A673 (cell line): ENCODE measurements at regions not wholly inside any gene's neighbourhood (a gene's known extent, or its start where the extent isn't known, plus 50 kb on each side); places are given as distances from the start of the nearest gene placed in this dataset.

ENCODE experiments used
- BruUV-seq: library from RNA; stranded (reverse); fragments of 400-500 nt; replicated peaks from 2 replicates; lab custom pipeline; 2021; lab: Mats Ljungman, UMichigan
- CTCF ChIA-PET: fragments of 300-600 bp; sonication (Branson Sonifier 250); formaldehyde crosslinking; loops from one replicate; lab custom pipeline; 2022; ENCODE audit warnings: antibody characterized with exemption; lab: Charles Lee
- POLR2A ChIA-PET: fragments of 300-600 bp; sonication (Branson Sonifier 250); formaldehyde crosslinking; loops from one replicate; lab custom pipeline; 2022; ENCODE audit warnings: antibody characterized with exemption; ENCODE audit not compliant: low non-redundant PET; lab: Charles Lee
- DNase-seq: peaks from one replicate; pipeline ENCODE4 v3.0.0-alpha.2; 2015; ENCODE audit warnings: low spot score
- H3K27ac ChIP-seq: fragments of 200-600 bp; sonication (generic); 2 replicates; pipeline ENCODE4 v1.5.1; 2016; ENCODE audit warnings: mixed run types, low read depth, mild to moderate bottlenecking, mixed read lengths, antibody characterized with exemption, low read length; ENCODE audit not compliant: poor library complexity, severe bottlenecking
- H3K27me3 ChIP-seq: fragments of 200-600 bp; sonication (generic); replicated peaks from 2 replicates; pipeline ENCODE4 v1.6.1; 2017; ENCODE audit warnings: mixed run types, low read depth, mild to moderate bottlenecking, mixed read lengths, antibody characterized with exemption, low read length; ENCODE audit not compliant: insufficient read depth, poor library complexity
- H3K36me3 ChIP-seq: fragments of 200-600 bp; sonication (generic); 2 replicates; pipeline ENCODE4 v1.6.1; 2016; ENCODE audit warnings: mixed run types, mild to moderate bottlenecking, mixed read lengths, antibody characterized with exemption, low read length; ENCODE audit not compliant: insufficient read depth, poor library complexity, severe bottlenecking
- H3K4me1 ChIP-seq: fragments of 200-600 bp; sonication (generic); 2 replicates; pipeline ENCODE4 v1.6.1; 2017; ENCODE audit warnings: mixed run types, mild to moderate bottlenecking, mixed read lengths, antibody characterized with exemption, low read length; ENCODE audit not compliant: insufficient read depth, poor library complexity, severe bottlenecking
- H3K4me3 ChIP-seq: fragments of 200-600 bp; sonication (generic); 2 replicates; pipeline ENCODE4 v1.5.1; 2016; ENCODE audit warnings: low read depth, mixed run types, mild to moderate bottlenecking, mixed read lengths, low read length; ENCODE audit not compliant: poor library complexity, severe bottlenecking
- H3K9me3 ChIP-seq: fragments of 200-600 bp; sonication (generic); 2 replicates; pipeline ENCODE4 v1.6.1; 2016; ENCODE audit warnings: mixed run types, low read depth, mild to moderate bottlenecking, mixed read lengths, antibody characterized with exemption, low read length; ENCODE audit not compliant: poor library complexity, severe bottlenecking
- EZH2 ChIP-seq: fragments of 200-600 bp; sonication (generic); IDR thresholded peaks from 2 replicates; pipeline ENCODE4 v1.6.1; 2017; ENCODE audit warnings: borderline replicate concordance, low read depth, mild to moderate bottlenecking, mixed read lengths, antibody characterized with exemption, low read length; ENCODE audit not compliant: poor library complexity, severe bottlenecking
- intact Hi-C: fragments of 100-400 bp; cut with micrococcal nuclease; formaldehyde crosslinking; loops from one replicate; pipeline ENCODE4 v1.10.0; 2022; ENCODE audit not compliant: unreplicated experiment
- TF ChIP-seq, protein P1 (sequence below): fragments of 300-800, 200-600 bp; sonication (generic); conservative IDR thresholded peaks from 2 replicates; pipeline ENCODE4 v1.5.1; 2017; ENCODE audit warnings: low read depth, mild to moderate bottlenecking, antibody characterized with exemption, low read length, moderate library complexity, mixed read lengths

DNA sequence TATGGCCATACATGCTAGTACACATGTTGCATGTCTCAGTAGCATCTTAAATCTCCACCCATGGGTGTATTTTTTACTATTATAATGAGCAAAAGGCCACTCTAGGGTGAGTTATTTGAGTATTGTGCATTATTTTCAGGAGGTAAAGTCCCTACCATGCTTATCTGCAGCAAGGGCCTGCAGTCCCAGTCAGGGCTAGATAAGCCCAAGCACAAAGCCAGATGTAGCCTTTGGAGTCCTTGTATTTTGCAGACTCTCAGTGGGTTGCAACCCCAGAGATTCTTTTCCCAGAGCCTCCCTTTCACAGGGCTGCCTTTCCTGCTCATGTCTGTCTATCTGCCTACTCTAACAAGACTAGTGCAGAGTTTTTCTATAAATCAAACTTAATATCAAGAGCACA, 295.3 kb downstream of the IPO8 start:
- Histone ChIP-seq H3K4me1 (no peaks in the 10 kb centered on the region), H3K36me3 (no peaks in the 10 kb centered on the region), H3K9me3 (no peaks in the 10 kb centered on the region), H3K4me3 (no peak overlapping the region), H3K27me3 (no peaks in the 10 kb centered on the region), H3K27ac (no peak overlapping the region)
- no peak for DNase-seq
- no peak for TF ChIP-seq EZH2
- TF ChIP-seq, protein P1, sequence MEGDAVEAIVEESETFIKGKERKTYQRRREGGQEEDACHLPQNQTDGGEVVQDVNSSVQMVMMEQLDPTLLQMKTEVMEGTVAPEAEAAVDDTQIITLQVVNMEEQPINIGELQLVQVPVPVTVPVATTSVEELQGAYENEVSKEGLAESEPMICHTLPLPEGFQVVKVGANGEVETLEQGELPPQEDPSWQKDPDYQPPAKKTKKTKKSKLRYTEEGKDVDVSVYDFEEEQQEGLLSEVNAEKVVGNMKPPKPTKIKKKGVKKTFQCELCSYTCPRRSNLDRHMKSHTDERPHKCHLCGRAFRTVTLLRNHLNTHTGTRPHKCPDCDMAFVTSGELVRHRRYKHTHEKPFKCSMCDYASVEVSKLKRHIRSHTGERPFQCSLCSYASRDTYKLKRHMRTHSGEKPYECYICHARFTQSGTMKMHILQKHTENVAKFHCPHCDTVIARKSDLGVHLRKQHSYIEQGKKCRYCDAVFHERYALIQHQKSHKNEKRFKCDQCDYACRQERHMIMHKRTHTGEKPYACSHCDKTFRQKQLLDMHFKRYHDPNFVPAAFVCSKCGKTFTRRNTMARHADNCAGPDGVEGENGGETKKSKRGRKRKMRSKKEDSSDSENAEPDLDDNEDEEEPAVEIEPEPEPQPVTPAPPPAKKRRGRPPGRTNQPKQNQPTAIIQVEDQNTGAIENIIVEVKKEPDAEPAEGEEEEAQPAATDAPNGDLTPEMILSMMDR = no peak
- ChIA-PET CTCF (no interaction called here), POLR2A (no interaction called here)
- intact Hi-C loops = no loop called here
- no TSS peak for BruUV-seq

DNA sequence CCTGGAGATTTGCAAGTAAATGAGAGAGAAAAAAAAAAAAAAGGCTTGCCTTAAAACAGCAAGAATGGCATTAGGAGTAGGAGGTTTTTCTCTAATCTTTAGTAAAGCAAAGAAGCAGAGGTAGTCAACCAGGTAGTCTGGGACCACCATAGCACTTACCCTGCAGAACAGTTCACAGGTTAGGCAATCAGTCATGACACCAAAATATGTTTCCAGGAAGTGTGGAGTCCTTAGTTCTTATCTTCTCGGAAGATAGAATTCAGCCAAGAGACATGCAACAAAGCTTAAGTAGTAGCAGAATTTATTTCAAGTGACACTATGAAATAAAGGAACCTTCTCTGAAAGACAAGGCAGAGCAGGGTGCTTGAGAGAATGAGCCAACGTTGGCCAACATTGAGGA, 295.8 kb downstream of the IPO8 start:
- no peaks in the 10 kb centered on the region for H3K9me3 ChIP-seq
- H3K4me3 ChIP-seq = no peak overlapping the region
- H3K36me3 ChIP-seq = no peaks in the 10 kb centered on the region
- ChIA-PET POLR2A (no interaction called here), CTCF (no interaction called here)
- no peak for TF ChIP-seq EZH2
- TF ChIP-seq, protein P1 = no peak
- BruUV-seq = no TSS peak
- H3K27ac ChIP-seq = no peak overlapping the region
- no peaks in the 10 kb centered on the region for H3K27me3 ChIP-seq
- intact Hi-C loops = no loop called here
- DNase-seq = no peak
- H3K4me1 ChIP-seq = no peaks in the 10 kb centered on the region

DNA sequence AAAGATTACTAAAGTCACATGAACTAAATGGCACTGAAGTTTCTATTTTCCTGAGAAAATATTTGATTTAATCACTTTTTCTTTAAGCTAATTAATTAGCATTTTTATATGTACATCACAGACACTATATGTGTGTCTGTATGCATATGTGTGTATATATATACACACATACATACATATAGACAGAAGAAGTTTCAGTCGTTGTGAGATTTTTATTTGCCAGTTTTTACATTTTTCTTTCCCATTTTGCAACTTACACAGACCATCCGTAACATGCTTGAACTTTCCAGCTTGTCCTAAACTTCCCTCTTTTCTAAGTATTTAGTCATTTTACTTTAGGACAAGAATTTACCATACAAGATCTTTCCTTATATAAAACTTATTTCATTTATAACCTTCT, 299.1 kb downstream of the IPO8 start:
- DNase-seq = no peak
- H3K27me3 ChIP-seq = no peaks in the 10 kb centered on the region
- no peak overlapping the region for H3K4me3 ChIP-seq
- TF ChIP-seq, protein P1 = no peak
- no peak for TF ChIP-seq EZH2
- H3K9me3 ChIP-seq = peaks cover 6% of the 10 kb centered on the region
- H3K4me1 ChIP-seq = no peaks in the 10 kb centered on the region
- no peaks in the 10 kb centered on the region for H3K36me3 ChIP-seq
- H3K27ac ChIP-seq = no peak overlapping the region
- CTCF ChIA-PET = no interaction called here
- BruUV-seq = no TSS peak
- intact Hi-C loops = no loop called here
- POLR2A ChIA-PET = no interaction called here
